ENCODE measurements at regions not wholly inside any gene's neighbourhood (a gene's known extent, or its start where the extent isn't known, plus 50 kb on each side); places are given as distances from the start of the nearest gene placed in this dataset.

- TF ChIP-seq CTCF (IDR thresholded peaks at IDR 0.05) (no peak), POLR2AphosphoS5 (IDR thresholded peaks at IDR 0.05) (peak; percentile 78), POLR2A (IDR thresholded peaks at IDR 0.05) (no peak)
These were observed 246.6 kb downstream of the IL20RB start for GRCh38 chr3:137204409-137204808.

Data from gastroesophageal sphincter (tissue), 3 donors.